ENCODE measurements at regions not wholly inside any gene's neighbourhood (a gene's known extent, or its start where the extent isn't known, plus 50 kb on each side); places are given as distances from the start of the nearest gene placed in this dataset.
"Not testable (repeated sequence)": the region's sequence is repeated elsewhere in the genome, so short reads cannot be mapped to it uniquely, and the experiment has no call there.

GRCh38 chr12:131591136-131591535 is 119.8 kb upstream of the SFSWAP start:
- DNase-seq, result no peak

GRCh38 chr12:131591714-131592709 is 118.9 kb upstream of the SFSWAP start:
- no peak for DNase-seq

GRCh38 chr12:131592972-131593371 is 117.9 kb upstream of the SFSWAP start:
- DNase-seq, result no peak

GRCh38 chr12:131593406-131593805 is 117.5 kb upstream of the SFSWAP start:
- no peak for DNase-seq

GRCh38 chr12:131596115-131596514 is 114.8 kb upstream of the SFSWAP start:
- DNase-seq, result no peak

- DNase-seq, result no peak
Observed at GRCh38 chr12:131597333-131597732, 113.6 kb upstream of the SFSWAP start.

- no peak for DNase-seq
Observed at GRCh38 chr12:131598717-131599116, 112.2 kb upstream of the SFSWAP start.

GRCh38 chr12:131599190-131600159 is 111.4 kb upstream of the SFSWAP start:
- DNase-seq, result peak in 1 of 56 donors; percentile 26

GRCh38 chr12:131600160-131600532 is 110.7 kb upstream of the SFSWAP start:
- DNase-seq, result no peak

GRCh38 chr12:131601499-131601898 is 109.4 kb upstream of the SFSWAP start:
- DNase-seq, result not testable (repeated sequence)

GRCh38 chr12:131603106-131603938 is 107.6 kb upstream of the SFSWAP start:
- no peak for DNase-seq

GRCh38 chr12:131603939-131604795 is 106.7 kb upstream of the SFSWAP start:
- DNase-seq, result peak in 1 of 56 donors; percentile 19

GRCh38 chr12:131604859-131605258 is 106.0 kb upstream of the SFSWAP start:
- DNase-seq, result no peak

GRCh38 chr12:131605304-131605829 is 105.5 kb upstream of the SFSWAP start:
- no peak for DNase-seq

GRCh38 chr12:131606218-131606901 is 104.5 kb upstream of the SFSWAP start:
- no peak for DNase-seq

GRCh38 chr12:131607658-131608447 is 103.0 kb upstream of the SFSWAP start:
- no peak for DNase-seq

GRCh38 chr12:131608740-131609690 is 101.9 kb upstream of the SFSWAP start:
- peak in 51 of 56 donors; percentile 24 to 87 (median 69) for DNase-seq
